ENCODE measurements at regions not wholly inside any gene's neighbourhood (a gene's known extent, or its start where the extent isn't known, plus 50 kb on each side); places are given as distances from the start of the nearest gene placed in this dataset.

DNA sequence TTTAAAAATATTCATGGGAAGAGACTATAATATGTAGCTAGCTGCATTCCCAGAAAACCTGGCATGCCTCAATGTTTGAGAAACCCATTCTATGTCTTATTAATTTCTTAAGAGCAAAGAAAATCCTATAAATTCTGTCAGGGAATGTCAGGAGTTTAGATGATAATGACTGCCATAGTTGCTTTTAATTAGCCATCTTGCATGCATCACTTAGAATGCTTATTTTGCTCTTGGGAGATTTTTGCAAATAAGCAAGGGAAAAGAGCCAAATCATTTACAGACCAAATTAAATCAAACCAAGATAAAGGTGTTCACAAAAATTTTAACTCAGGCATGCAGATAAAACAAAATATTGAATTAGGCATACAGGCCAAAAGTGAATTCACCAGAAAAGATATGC, 152.8 kb downstream of the FASLG start:
- TF ChIP-seq, protein P1, sequence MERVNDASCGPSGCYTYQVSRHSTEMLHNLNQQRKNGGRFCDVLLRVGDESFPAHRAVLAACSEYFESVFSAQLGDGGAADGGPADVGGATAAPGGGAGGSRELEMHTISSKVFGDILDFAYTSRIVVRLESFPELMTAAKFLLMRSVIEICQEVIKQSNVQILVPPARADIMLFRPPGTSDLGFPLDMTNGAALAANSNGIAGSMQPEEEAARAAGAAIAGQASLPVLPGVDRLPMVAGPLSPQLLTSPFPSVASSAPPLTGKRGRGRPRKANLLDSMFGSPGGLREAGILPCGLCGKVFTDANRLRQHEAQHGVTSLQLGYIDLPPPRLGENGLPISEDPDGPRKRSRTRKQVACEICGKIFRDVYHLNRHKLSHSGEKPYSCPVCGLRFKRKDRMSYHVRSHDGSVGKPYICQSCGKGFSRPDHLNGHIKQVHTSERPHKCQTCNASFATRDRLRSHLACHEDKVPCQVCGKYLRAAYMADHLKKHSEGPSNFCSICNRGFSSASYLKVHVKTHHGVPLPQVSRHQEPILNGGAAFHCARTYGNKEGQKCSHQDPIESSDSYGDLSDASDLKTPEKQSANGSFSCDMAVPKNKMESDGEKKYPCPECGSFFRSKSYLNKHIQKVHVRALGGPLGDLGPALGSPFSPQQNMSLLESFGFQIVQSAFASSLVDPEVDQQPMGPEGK (CRISPR knock-in tag; IDR thresholded peaks at IDR 0.05; ENCODE audit: borderline replicate concordance): no peak
- TF ChIP-seq BACH2 (CRISPR knock-in tag; IDR thresholded peaks at IDR 0.05; ENCODE audit: borderline replicate concordance): no peak
- no peak for TF ChIP-seq GLIS3 (CRISPR knock-in tag; IDR thresholded peaks at IDR 0.05)
- peak; percentile 92 for TF ChIP-seq ISL1 (CRISPR knock-in tag; IDR thresholded peaks at IDR 0.05)
